GM23338 (cell line): ENCODE measurements at regions not wholly inside any gene's neighbourhood (a gene's known extent, or its start where the extent isn't known, plus 50 kb on each side); places are given as distances from the start of the nearest gene placed in this dataset.

Source experiments
- ATAC-seq: fragments of 200-7000 bp; cut with Tn5 transposase; 3 replicates; pipeline ENCODE4 v1.9.1; 2020
- DNase-seq: peaks from one replicate; pipeline ENCODE4 v3.0.0-alpha.2; 2015; ENCODE audit warnings: low spot score
- H2AFZ ChIP-seq: fragments of 200-600 bp; sonication (generic); 2 replicates; pipeline ENCODE4 v1.8.0; 2016; ENCODE audit warnings: antibody characterized with exemption, mild to moderate bottlenecking, moderate library complexity
- H3F3A ChIP-seq: fragments of 200-600 bp; sonication (generic); replicated peaks from 2 replicates; pipeline ENCODE4 v1.8.0; 2017; ENCODE audit warnings: antibody characterized with exemption, mixed run types, low read depth
- H3K27ac ChIP-seq: fragments of 200-600 bp; sonication (generic); 2 replicates; pipeline ENCODE4 v1.6.1; 2016; ENCODE audit warnings: low read depth
- H3K27me3 ChIP-seq: fragments of 200-600 bp; sonication (generic); 2 replicates; pipeline ENCODE4 v1.8.0; 2016; ENCODE audit warnings: mild to moderate bottlenecking, mixed run types, moderate library complexity; ENCODE audit not compliant: insufficient read depth
- H3K36me3 ChIP-seq: fragments of 200-600 bp; sonication (generic); 2 replicates; pipeline ENCODE4 v1.8.0; 2016; ENCODE audit warnings: mild to moderate bottlenecking; ENCODE audit not compliant: insufficient read depth
- H3K4me1 ChIP-seq: fragments of 200-600 bp; sonication (generic); 2 replicates; pipeline ENCODE4 v1.8.0; 2016; ENCODE audit warnings: mild to moderate bottlenecking, moderate library complexity; ENCODE audit not compliant: insufficient read depth
- H3K4me2 ChIP-seq: fragments of 200-600 bp; sonication (generic); 2 replicates; pipeline ENCODE4 v1.7.1; 2017; ENCODE audit warnings: mixed run types
- H3K4me3 ChIP-seq: fragments of 200-600 bp; sonication (generic); 2 replicates; pipeline ENCODE4 v1.6.1; 2016; ENCODE audit warnings: mixed run types
- H3K79me2 ChIP-seq: fragments of 200-600 bp; sonication (generic); replicated peaks from 2 replicates; pipeline ENCODE4 v1.8.0; 2017; ENCODE audit warnings: mild to moderate bottlenecking; ENCODE audit not compliant: insufficient read depth
- H3K9me2 ChIP-seq: fragments of 200-600 bp; sonication (generic); 2 replicates; pipeline ENCODE4 v1.8.0; 2017; ENCODE audit not compliant: insufficient read depth
- H4K20me1 ChIP-seq: fragments of 200-600 bp; sonication (generic); replicated peaks from 2 replicates; pipeline ENCODE4 v1.8.0; 2017; ENCODE audit warnings: mild to moderate bottlenecking; ENCODE audit not compliant: insufficient read depth
- H3K27ac Mint-ChIP-seq: 2 replicates; pipeline ENCODE4 v1.8.0; 2020; ENCODE audit warnings: inconsistent platforms, mild to moderate bottlenecking, moderate library complexity, mixed read lengths
- H3K27me3 Mint-ChIP-seq: 3 replicates; pipeline ENCODE4 v1.8.0; 2022; ENCODE audit warnings: low read depth, mild to moderate bottlenecking, moderate library complexity, mixed read lengths, inconsistent platforms; ENCODE audit not compliant: insufficient read depth, poor library complexity
- H3K36me3 Mint-ChIP-seq: 3 replicates; pipeline ENCODE4 v1.8.0; 2021; ENCODE audit warnings: low read depth, mild to moderate bottlenecking, inconsistent platforms, moderate library complexity, mixed read lengths
- H3K4me1 Mint-ChIP-seq: 3 replicates; pipeline ENCODE4 v1.8.0; 2020; ENCODE audit warnings: mild to moderate bottlenecking, inconsistent platforms, mixed read lengths
- H3K4me3 Mint-ChIP-seq: 3 replicates; pipeline ENCODE4 v1.8.0; 2021; ENCODE audit warnings: moderate library complexity, mild to moderate bottlenecking, inconsistent platforms, mixed read lengths
- H3K9me3 Mint-ChIP-seq: 3 replicates; pipeline ENCODE4 v1.8.0; 2020; ENCODE audit warnings: moderate library complexity, mild to moderate bottlenecking, inconsistent platforms, mixed read lengths
- CREB1 ChIP-seq: fragments of 250-450 bp; sonication (Bioruptor Pico); IDR thresholded peaks from 2 replicates; pipeline ENCODE4 v1.5.0; 2020; ENCODE audit warnings: low read depth, mild to moderate bottlenecking, moderate library complexity
- CTCF ChIP-seq, 2 experiments: fragments of 200-600 bp in 1 of 2; sonication (generic) in 1 of 2; conservative IDR thresholded peaks; 2 replicates each; pipeline versions ENCODE4 v1.5.1 to v1.6.1; 2016 to 2017; ENCODE audit warnings: antibody characterized with exemption in 2 of 2, low read depth in 2 of 2, mild to moderate bottlenecking in 2 of 2, moderate library complexity in 1 of 2
- EZH2 ChIP-seq: fragments of 200-600 bp; sonication (generic); IDR thresholded peaks from one replicate; pipeline ENCODE4 v1.8.0; 2017; ENCODE audit warnings: antibody characterized with exemption, mild to moderate bottlenecking, low read depth; ENCODE audit not compliant: unreplicated experiment
- EZH2phosphoT487 ChIP-seq: fragments of 200-600 bp; sonication (generic); IDR thresholded peaks from one replicate; pipeline ENCODE4 v1.8.1; 2018; ENCODE audit warnings: antibody characterized with exemption; ENCODE audit not compliant: unreplicated experiment
- JUNB ChIP-seq: IDR thresholded peaks from one replicate; pipeline ENCODE4 v1.6.1; 2016; ENCODE audit warnings: antibody characterized with exemption; ENCODE audit not compliant: unreplicated experiment
- NANOG ChIP-seq: IDR thresholded peaks from 2 replicates; pipeline ENCODE4 v1.6.1; 2016; ENCODE audit warnings: antibody characterized with exemption, borderline replicate concordance
- POLR2AphosphoS5 ChIP-seq: IDR thresholded peaks from 2 replicates; pipeline ENCODE4 v1.6.1; 2016; ENCODE audit warnings: antibody characterized with exemption, low read depth
- REST ChIP-seq: IDR thresholded peaks from one replicate; pipeline ENCODE4 v1.6.1; 2018; ENCODE audit warnings: antibody characterized with exemption; ENCODE audit not compliant: unreplicated experiment
- STAT1 ChIP-seq: IDR thresholded peaks from one replicate; pipeline ENCODE4 v1.6.1; 2016; ENCODE audit warnings: antibody characterized with exemption; ENCODE audit not compliant: unreplicated experiment
- ZNF114 ChIP-seq: fragments of 250-450 bp; sonication (Bioruptor Pico); IDR thresholded peaks from 2 replicates; pipeline ENCODE4 v1.5.0; 2020; ENCODE audit warnings: mild to moderate bottlenecking, moderate library complexity
- ZNF331 ChIP-seq: fragments of 250-450 bp; sonication (Bioruptor Pico); IDR thresholded peaks from 2 replicates; pipeline ENCODE4 v1.5.0; 2020; ENCODE audit warnings: low read depth, mild to moderate bottlenecking, moderate library complexity
- TF ChIP-seq, protein P1 (sequence below): IDR thresholded peaks from 2 replicates; pipeline ENCODE4 v1.6.1; 2016; ENCODE audit warnings: antibody characterized with exemption
- TF ChIP-seq, protein P2 (sequence below): fragments of 250-450 bp; sonication (Bioruptor Pico); IDR thresholded peaks from 2 replicates; pipeline ENCODE4 v1.5.0; 2020; ENCODE audit warnings: mild to moderate bottlenecking, moderate library complexity

DNA sequence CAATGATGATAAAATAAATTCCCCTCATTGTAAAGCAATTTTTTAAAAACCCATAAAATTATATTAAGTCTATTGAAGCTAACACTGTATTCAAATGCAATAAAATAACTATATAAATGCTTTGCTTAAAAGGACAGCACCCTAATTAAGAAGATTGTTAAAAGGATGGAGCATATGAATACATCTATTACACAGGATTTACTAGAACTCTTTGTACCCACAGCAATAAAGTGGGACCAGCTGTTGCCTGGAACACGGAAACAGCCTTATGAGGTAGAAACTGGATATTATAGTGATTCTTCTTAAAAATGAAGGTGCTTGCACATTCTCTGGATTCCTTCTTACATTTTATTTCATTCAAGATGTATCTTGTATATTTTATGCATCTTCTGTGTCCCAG lies 298.7 kb upstream of the KLF3 start:
- H3K27ac ChIP-seq, result no peak overlapping the region
- no peak for ATAC-seq

More for the DNA sequence above, 298.7 kb upstream of the KLF3 start:
- Histone ChIP-seq H3K36me3 (no peaks in the 10 kb centered on the region), H3F3A (no peaks in the 10 kb centered on the region), H3K27me3 (no peaks in the 10 kb centered on the region), H3K4me3 (no peak overlapping the region), H4K20me1 (no peaks in the 10 kb centered on the region), H2AFZ (no peak overlapping the region), H3K9me2 (peaks cover 7% of the 10 kb centered on the region; the same call in 1 of the 2 replicates), H3K4me1 (no peaks in the 10 kb centered on the region), H3K4me2 (no peak overlapping the region), H3K79me2 (no peaks in the 10 kb centered on the region)
- Mint-ChIP-seq H3K9me3 (no peaks in the 10 kb centered on the region; the same call in 2 of the 3 replicates), H3K36me3 (no peaks in the 10 kb centered on the region), H3K27me3 (no peaks in the 10 kb centered on the region), H3K27ac (no peak overlapping the region), H3K4me3 (no peak overlapping the region), H3K4me1 (no peaks in the 10 kb centered on the region)
- DNase-seq, result no peak
- TF ChIP-seq, protein P1, sequence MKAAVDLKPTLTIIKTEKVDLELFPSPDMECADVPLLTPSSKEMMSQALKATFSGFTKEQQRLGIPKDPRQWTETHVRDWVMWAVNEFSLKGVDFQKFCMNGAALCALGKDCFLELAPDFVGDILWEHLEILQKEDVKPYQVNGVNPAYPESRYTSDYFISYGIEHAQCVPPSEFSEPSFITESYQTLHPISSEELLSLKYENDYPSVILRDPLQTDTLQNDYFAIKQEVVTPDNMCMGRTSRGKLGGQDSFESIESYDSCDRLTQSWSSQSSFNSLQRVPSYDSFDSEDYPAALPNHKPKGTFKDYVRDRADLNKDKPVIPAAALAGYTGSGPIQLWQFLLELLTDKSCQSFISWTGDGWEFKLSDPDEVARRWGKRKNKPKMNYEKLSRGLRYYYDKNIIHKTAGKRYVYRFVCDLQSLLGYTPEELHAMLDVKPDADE, result no peak
- TF ChIP-seq CREB1 (no peak), EZH2phosphoT487 (no peak), NANOG (no peak), STAT1 (no peak), EZH2 (no peak), JUNB (no peak), REST (no peak), ZNF331 (CRISPR knock-in tag) (no peak), ZNF114 (CRISPR knock-in tag) (no peak), CTCF (conservative IDR thresholded peaks at IDR 0.05; ENCODE audit: low read depth in 2 of 2) (no peak), POLR2AphosphoS5 (no peak)
- TF ChIP-seq, protein P2, sequence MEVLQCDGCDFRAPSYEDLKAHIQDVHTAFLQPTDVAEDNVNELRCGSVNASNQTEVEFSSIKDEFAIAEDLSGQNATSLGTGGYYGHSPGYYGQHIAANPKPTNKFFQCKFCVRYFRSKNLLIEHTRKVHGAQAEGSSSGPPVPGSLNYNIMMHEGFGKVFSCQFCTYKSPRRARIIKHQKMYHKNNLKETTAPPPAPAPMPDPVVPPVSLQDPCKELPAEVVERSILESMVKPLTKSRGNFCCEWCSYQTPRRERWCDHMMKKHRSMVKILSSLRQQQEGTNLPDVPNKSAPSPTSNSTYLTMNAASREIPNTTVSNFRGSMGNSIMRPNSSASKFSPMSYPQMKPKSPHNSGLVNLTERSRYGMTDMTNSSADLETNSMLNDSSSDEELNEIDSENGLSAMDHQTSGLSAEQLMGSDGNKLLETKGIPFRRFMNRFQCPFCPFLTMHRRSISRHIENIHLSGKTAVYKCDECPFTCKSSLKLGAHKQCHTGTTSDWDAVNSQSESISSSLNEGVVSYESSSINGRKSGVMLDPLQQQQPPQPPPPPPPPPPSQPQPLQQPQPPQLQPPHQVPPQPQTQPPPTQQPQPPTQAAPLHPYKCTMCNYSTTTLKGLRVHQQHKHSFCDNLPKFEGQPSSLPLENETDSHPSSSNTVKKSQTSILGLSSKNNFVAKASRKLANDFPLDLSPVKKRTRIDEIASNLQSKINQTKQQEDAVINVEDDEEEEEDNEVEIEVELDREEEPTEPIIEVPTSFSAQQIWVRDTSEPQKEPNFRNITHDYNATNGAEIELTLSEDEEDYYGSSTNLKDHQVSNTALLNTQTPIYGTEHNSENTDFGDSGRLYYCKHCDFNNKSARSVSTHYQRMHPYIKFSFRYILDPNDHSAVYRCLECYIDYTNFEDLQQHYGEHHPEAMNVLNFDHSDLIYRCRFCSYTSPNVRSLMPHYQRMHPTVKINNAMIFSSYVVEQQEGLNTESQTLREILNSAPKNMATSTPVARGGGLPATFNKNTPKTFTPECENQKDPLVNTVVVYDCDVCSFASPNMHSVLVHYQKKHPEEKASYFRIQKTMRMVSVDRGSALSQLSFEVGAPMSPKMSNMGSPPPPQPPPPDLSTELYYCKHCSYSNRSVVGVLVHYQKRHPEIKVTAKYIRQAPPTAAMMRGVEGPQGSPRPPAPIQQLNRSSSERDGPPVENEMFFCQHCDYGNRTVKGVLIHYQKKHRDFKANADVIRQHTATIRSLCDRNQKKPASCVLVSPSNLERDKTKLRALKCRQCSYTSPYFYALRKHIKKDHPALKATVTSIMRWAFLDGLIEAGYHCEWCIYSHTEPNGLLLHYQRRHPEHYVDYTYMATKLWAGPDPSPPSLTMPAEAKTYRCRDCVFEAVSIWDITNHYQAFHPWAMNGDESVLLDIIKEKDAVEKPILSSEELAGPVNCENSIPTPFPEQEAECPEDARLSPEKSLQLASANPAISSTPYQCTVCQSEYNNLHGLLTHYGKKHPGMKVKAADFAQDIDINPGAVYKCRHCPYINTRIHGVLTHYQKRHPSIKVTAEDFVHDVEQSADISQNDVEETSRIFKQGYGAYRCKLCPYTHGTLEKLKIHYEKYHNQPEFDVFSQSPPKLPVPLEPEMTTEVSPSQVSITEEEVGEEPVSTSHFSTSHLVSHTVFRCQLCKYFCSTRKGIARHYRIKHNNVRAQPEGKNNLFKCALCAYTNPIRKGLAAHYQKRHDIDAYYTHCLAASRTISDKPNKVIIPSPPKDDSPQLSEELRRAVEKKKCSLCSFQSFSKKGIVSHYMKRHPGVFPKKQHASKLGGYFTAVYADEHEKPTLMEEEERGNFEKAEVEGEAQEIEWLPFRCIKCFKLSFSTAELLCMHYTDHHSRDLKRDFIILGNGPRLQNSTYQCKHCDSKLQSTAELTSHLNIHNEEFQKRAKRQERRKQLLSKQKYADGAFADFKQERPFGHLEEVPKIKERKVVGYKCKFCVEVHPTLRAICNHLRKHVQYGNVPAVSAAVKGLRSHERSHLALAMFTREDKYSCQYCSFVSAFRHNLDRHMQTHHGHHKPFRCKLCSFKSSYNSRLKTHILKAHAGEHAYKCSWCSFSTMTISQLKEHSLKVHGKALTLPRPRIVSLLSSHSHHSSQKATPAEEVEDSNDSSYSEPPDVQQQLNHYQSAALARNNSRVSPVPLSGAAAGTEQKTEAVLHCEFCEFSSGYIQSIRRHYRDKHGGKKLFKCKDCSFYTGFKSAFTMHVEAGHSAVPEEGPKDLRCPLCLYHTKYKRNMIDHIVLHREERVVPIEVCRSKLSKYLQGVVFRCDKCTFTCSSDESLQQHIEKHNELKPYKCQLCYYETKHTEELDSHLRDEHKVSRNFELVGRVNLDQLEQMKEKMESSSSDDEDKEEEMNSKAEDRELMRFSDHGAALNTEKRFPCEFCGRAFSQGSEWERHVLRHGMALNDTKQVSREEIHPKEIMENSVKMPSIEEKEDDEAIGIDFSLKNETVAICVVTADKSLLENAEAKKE, result no peak
